Muscle layer of duodenum (tissue), 2 donors: ENCODE measurements at regions not wholly inside any gene's neighbourhood (a gene's known extent, or its start where the extent isn't known, plus 50 kb on each side); places are given as distances from the start of the nearest gene placed in this dataset.

Experiments
- H3K27ac ChIP-seq: one replicate; pipeline ENCODE4 v1.7.0; 2013; ENCODE audit warnings: mild to moderate bottlenecking, low read length
- H3K27me3 ChIP-seq: one replicate; pipeline ENCODE4 v1.7.0; 2013; ENCODE audit warnings: low read depth, mild to moderate bottlenecking, control low read depth, low read length
- H3K36me3 ChIP-seq, 2 donors: one replicate each; pipeline ENCODE4 v1.7.0; 2013; ENCODE audit warnings: low read length in 2 of 2, control low read depth in 1 of 2, mild to moderate bottlenecking in 1 of 2; ENCODE audit not compliant: insufficient read depth in 2 of 2, control insufficient read depth in 1 of 2
- H3K4me1 ChIP-seq, 2 donors: one replicate each; pipeline ENCODE4 v1.7.0; 2013; ENCODE audit warnings: low read length in 2 of 2, mild to moderate bottlenecking in 2 of 2, control low read depth in 1 of 2, moderate library complexity in 1 of 2; ENCODE audit not compliant: insufficient read depth in 2 of 2, control insufficient read depth in 1 of 2
- H3K4me3 ChIP-seq, 2 donors: one replicate each; pipeline ENCODE4 v1.7.0; 2013; ENCODE audit warnings: low read length in 2 of 2, low read depth in 1 of 2, mild to moderate bottlenecking in 1 of 2
- H3K9me3 ChIP-seq, 2 donors: one replicate each; pipeline ENCODE4 v1.7.0; 2013; ENCODE audit warnings: low read length in 2 of 2, control low read depth in 1 of 2, mild to moderate bottlenecking in 1 of 2; ENCODE audit not compliant: control insufficient read depth in 1 of 2
- donor health status: healthy.

GRCh38 chr3:168615493-168616020 is 519.8 kb upstream of the GOLIM4 start:
- Histone ChIP-seq H3K27me3 (no peaks in the 10 kb centered on the region), H3K36me3 (no peaks in the 10 kb centered on the region), H3K4me3 (no peak overlapping the region), H3K4me1 (no peaks in the 10 kb centered on the region), H3K9me3 (no peaks in the 10 kb centered on the region), H3K27ac (no peak overlapping the region)

DNA sequence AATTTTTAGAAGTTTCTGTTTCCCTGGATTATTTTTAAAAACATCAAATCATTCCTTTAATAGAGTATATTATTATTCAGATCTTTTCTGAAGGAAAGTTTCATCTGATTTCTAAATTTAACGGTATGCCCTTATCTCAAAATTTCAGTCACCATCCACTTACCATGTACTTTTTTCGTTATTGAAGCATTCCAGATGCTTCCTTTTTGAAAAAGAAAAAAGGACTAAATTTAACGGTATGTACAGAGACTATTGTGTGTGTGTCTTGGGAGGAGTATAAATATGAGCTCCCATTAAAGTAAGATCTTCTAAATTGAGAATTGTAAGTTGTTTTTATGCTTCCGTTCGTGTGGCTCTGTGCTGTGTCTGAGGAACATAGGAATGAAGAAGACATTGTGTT is 517.4 kb upstream of the GOLIM4 start:
- H3K36me3 ChIP-seq: no peaks in the 10 kb centered on the region
- no peaks in the 10 kb centered on the region for H3K9me3 ChIP-seq
- H3K4me3 ChIP-seq: no peak overlapping the region
- H3K27ac ChIP-seq: no peak overlapping the region
- no peaks in the 10 kb centered on the region for H3K4me1 ChIP-seq
- no peaks in the 10 kb centered on the region for H3K27me3 ChIP-seq

DNA sequence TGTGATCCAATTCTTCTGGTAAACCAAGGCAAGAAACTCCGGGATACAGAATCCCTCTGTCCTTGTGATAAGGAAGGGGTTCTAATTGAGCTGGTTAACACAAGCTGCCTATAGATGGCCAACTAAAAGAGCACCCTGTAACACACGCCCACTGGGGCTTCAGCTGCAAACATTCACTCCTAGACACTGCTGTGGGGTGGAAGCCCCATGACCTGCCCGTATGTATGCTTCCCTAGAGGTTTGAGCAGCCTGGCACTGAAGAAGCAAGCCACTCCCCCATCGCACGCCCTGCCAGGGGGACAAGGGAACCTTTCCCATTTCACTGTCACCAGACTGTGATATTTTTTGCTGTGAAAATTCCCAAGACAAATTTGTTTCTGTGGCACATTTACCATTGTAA is 516.9 kb upstream of the GOLIM4 start:
- Histone ChIP-seq H3K4me3 (no peak overlapping the region), H3K9me3 (no peaks in the 10 kb centered on the region), H3K27me3 (no peaks in the 10 kb centered on the region), H3K27ac (no peak overlapping the region), H3K4me1 (no peaks in the 10 kb centered on the region), H3K36me3 (no peaks in the 10 kb centered on the region)

GRCh38 chr3:168611826-168612225 is 516.1 kb upstream of the GOLIM4 start:
- Histone ChIP-seq H3K4me3 (no peak overlapping the region), H3K4me1 (no peaks in the 10 kb centered on the region), H3K27me3 (no peaks in the 10 kb centered on the region), H3K36me3 (no peaks in the 10 kb centered on the region), H3K9me3 (no peaks in the 10 kb centered on the region), H3K27ac (no peak overlapping the region)

DNA sequence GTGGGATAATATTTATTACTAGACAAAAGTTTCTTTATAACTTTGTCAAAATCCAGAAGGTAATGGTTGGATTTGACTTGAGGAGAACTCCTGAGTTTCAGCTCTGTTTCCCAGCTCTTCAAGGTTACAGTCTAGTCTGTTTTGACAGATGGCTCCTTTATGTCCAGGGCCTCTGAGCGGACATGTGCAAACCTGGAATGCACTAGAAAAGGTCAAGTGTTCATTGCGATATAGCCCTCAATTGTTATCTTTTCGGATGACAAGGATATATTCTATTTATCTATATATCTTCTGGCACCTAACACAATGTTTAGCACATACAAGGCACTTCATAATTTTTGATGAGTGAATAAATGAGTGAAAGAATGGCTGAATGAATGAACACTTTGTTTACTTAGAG is 513.2 kb upstream of the GOLIM4 start:
- no peaks in the 10 kb centered on the region for H3K36me3 ChIP-seq
- no peaks in the 10 kb centered on the region for H3K4me1 ChIP-seq
- no peak overlapping the region for H3K27ac ChIP-seq
- H3K27me3 ChIP-seq: no peaks in the 10 kb centered on the region
- no peaks in the 10 kb centered on the region for H3K9me3 ChIP-seq
- H3K4me3 ChIP-seq: no peak overlapping the region

GRCh38 chr3:168604767-168605166 is 509.0 kb upstream of the GOLIM4 start:
- Histone ChIP-seq H3K9me3 (no peaks in the 10 kb centered on the region), H3K4me1 (no peaks in the 10 kb centered on the region), H3K27ac (no peak overlapping the region), H3K27me3 (no peaks in the 10 kb centered on the region), H3K4me3 (no peak overlapping the region), H3K36me3 (no peaks in the 10 kb centered on the region)

DNA sequence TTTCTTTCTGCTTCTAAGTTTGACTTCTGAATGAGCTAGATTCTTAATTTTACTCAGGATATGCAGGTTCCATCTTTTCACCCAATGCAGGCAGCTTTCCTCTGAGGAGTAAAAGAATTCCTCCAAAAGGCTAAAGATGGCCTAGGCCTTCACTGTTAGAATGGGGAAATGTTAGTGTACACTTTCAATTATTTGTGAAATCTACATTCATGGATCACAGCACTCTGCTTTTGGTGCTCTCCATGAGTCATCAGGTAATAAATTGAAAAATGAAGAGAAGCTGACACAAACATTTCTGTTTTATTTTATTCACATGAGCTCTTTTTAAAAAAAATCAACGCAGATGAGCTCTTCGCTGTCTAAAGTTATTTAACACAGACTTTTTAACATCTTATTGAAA is 502.5 kb upstream of the GOLIM4 start:
- Histone ChIP-seq H3K27ac (no peak overlapping the region), H3K9me3 (no peaks in the 10 kb centered on the region), H3K4me1 (no peaks in the 10 kb centered on the region), H3K4me3 (no peak overlapping the region), H3K36me3 (no peaks in the 10 kb centered on the region), H3K27me3 (no peaks in the 10 kb centered on the region)

DNA sequence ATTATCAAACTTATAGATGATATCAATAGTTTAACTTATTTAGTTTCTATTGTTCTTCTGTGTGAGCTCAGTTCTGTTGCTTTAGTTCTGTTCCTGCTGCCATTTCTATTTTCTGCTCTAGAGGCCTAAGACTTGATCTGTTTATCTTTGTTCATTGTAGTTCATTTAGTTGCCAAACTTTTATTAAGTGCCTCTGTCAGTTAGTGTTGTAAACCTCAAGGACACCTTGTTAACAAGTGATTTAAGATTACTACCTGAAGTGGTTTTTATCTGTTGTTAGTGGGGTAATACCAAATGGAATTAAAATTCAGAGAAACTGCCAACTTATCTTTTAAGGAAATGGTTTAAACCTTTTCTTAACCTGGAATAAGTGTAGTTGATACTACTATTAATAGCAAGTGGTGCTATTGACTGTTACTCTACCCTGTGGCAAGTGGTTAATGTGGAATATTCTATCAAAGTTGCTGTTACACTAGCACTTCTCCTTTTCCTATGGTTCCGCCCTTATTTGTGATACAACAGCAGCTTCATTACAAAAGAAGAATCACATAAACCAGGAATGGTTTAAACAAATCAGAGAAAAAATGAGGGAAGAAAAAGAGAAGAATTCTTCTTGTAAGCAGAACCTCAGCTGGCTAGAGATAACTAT is 500.6 kb upstream of the GOLIM4 start:
- H3K4me1 ChIP-seq: no peaks in the 10 kb centered on the region
- no peaks in the 10 kb centered on the region for H3K36me3 ChIP-seq
- H3K27ac ChIP-seq: no peak overlapping the region
- H3K4me3 ChIP-seq: no peak overlapping the region
- H3K9me3 ChIP-seq: no peaks in the 10 kb centered on the region
- H3K27me3 ChIP-seq: no peaks in the 10 kb centered on the region

DNA sequence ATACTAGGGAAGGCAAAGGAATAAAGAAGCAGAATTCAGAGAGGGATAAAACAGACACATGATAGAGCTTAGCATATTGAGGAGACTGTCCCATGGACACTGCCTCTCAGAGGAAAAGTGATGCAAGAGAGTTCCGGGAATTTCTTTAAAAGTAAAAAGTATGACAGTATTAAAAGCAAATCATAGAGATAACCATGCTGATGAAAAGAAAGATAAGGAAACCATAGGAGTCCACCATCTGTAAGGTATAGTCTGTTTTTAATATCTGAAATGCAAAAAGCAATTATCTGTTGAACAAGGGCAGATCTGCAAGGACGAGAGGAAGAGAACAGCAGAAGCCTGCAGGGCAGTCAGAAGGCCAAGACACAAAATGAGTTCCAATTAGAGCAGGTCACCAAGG is 495.9 kb upstream of the GOLIM4 start:
- no peaks in the 10 kb centered on the region for H3K4me1 ChIP-seq
- H3K27ac ChIP-seq: no peak overlapping the region
- H3K27me3 ChIP-seq: no peaks in the 10 kb centered on the region
- H3K4me3 ChIP-seq: no peak overlapping the region
- no peaks in the 10 kb centered on the region for H3K36me3 ChIP-seq
- no peaks in the 10 kb centered on the region for H3K9me3 ChIP-seq

GRCh38 chr3:168589376-168589775 is 493.7 kb upstream of the GOLIM4 start:
- Histone ChIP-seq H3K4me1 (no peaks in the 10 kb centered on the region), H3K36me3 (no peaks in the 10 kb centered on the region), H3K27me3 (no peaks in the 10 kb centered on the region), H3K9me3 (no peaks in the 10 kb centered on the region), H3K27ac (no peak overlapping the region), H3K4me3 (no peak overlapping the region)

DNA sequence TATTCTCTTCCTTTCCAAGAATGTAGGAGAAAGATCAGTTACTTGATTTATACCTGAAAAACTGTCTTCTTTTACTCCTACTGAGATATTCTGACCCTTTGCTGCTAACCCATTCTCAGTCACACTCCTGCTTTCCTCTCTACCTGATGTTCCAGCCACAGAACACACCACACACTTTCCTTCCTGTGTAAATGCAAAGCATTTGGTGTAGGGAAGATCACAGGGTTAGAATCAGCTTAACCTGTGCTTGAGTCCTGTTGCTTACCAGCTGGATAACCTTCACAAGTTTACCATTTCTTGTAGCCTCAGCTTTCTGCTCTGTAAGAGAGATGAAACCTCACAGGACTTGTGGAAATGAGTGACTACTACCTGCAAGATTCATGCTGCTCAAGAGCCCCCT is 489.8 kb upstream of the GOLIM4 start:
- Histone ChIP-seq H3K4me1 (no peaks in the 10 kb centered on the region), H3K27me3 (no peaks in the 10 kb centered on the region), H3K9me3 (no peaks in the 10 kb centered on the region), H3K27ac (no peak overlapping the region), H3K4me3 (no peak overlapping the region), H3K36me3 (no peaks in the 10 kb centered on the region)

GRCh38 chr3:168583977-168584376 is 488.3 kb upstream of the GOLIM4 start:
- H3K27me3 ChIP-seq: no peaks in the 10 kb centered on the region
- no peaks in the 10 kb centered on the region for H3K36me3 ChIP-seq
- H3K4me1 ChIP-seq: no peaks in the 10 kb centered on the region
- H3K27ac ChIP-seq: no peak overlapping the region
- no peaks in the 10 kb centered on the region for H3K9me3 ChIP-seq
- no peak overlapping the region for H3K4me3 ChIP-seq
